H9 (cell line): ENCODE measurements at regions not wholly inside any gene's neighbourhood (a gene's known extent, or its start where the extent isn't known, plus 50 kb on each side); places are given as distances from the start of the nearest gene placed in this dataset.
A peak's percentile ranks its signal among the peaks of the same experiment; 100 is the strongest.

ENCODE experiments used
- DNase-seq: peaks from one replicate; pipeline ENCODE4 v3.0.0-alpha.2; 2017
- H2AFZ ChIP-seq: one replicate; pipeline ENCODE4 v1.6.1; 2013; ENCODE audit warnings: mild to moderate bottlenecking, low read length, control low read depth, moderate library complexity
- H2AK5ac ChIP-seq: 2 replicates; pipeline ENCODE4 v1.6.1; 2013; ENCODE audit warnings: low read length, control low read depth, mixed read lengths; ENCODE audit not compliant: insufficient read length
- H2BK120ac ChIP-seq: one replicate; pipeline ENCODE4 v1.6.1; 2013; ENCODE audit warnings: low read depth, mild to moderate bottlenecking, low read length, control low read depth, inconsistent platforms; ENCODE audit not compliant: poor library complexity, severe bottlenecking
- H2BK12ac ChIP-seq: 2 replicates; pipeline ENCODE4 v1.6.1; 2013; ENCODE audit warnings: low read length, control low read depth, mixed read lengths, low read depth; ENCODE audit not compliant: insufficient read length
- H2BK15ac ChIP-seq: 2 replicates; pipeline ENCODE4 v1.6.1; 2013; ENCODE audit warnings: low read depth, low read length, control low read depth
- H2BK20ac ChIP-seq: one replicate; pipeline ENCODE4 v1.6.1; 2013; ENCODE audit warnings: low read depth, mild to moderate bottlenecking, low read length, control low read depth, inconsistent platforms; ENCODE audit not compliant: poor library complexity, severe bottlenecking
- H2BK5ac ChIP-seq: 2 replicates; pipeline ENCODE4 v1.6.1; 2013; ENCODE audit warnings: low read length, control low read depth, mixed read lengths; ENCODE audit not compliant: insufficient read length
- H3K14ac ChIP-seq: 2 replicates; pipeline ENCODE4 v1.6.1; 2013; ENCODE audit warnings: low read length, control low read depth; ENCODE audit not compliant: insufficient read depth
- H3K18ac ChIP-seq: 2 replicates; pipeline ENCODE4 v1.6.1; 2013; ENCODE audit warnings: low read depth, mild to moderate bottlenecking, mixed read lengths, low read length, control low read depth; ENCODE audit not compliant: insufficient read length
- H3K23ac ChIP-seq: 2 replicates; pipeline ENCODE4 v1.6.1; 2013; ENCODE audit warnings: low read length, control low read depth, mixed read lengths, low read depth; ENCODE audit not compliant: insufficient read length
- H3K23me2 ChIP-seq: 2 replicates; pipeline ENCODE4 v1.6.1; 2013; ENCODE audit warnings: low read depth, mild to moderate bottlenecking, mixed read lengths, low read length, control low read depth; ENCODE audit not compliant: insufficient read length, poor library complexity, severe bottlenecking
- H3K27ac ChIP-seq: 2 replicates; pipeline ENCODE4 v1.5.1; 2013; ENCODE audit warnings: low read length, control low read depth, mixed read lengths, low read depth; ENCODE audit not compliant: insufficient read length
- H3K27me3 ChIP-seq: 2 replicates; pipeline ENCODE4 v1.6.1; 2013; ENCODE audit warnings: low read length, control low read depth, inconsistent platforms; ENCODE audit not compliant: insufficient read depth
- H3K4ac ChIP-seq: 2 replicates; pipeline ENCODE4 v1.6.1; 2013; ENCODE audit warnings: low read depth, mild to moderate bottlenecking, control low read depth, inconsistent platforms, low read length, moderate library complexity
- H3K4me1 ChIP-seq: 2 replicates; pipeline ENCODE4 v1.6.1; 2013; ENCODE audit warnings: low read length, control low read depth, inconsistent platforms; ENCODE audit not compliant: insufficient read depth
- H3K4me2 ChIP-seq: 2 replicates; pipeline ENCODE4 v1.6.1; 2013; ENCODE audit warnings: low read length, control low read depth, mixed read lengths; ENCODE audit not compliant: insufficient read length, insufficient read depth
- H3K56ac ChIP-seq: 2 replicates; pipeline ENCODE4 v1.6.1; 2013; ENCODE audit warnings: low read depth, mild to moderate bottlenecking, mixed read lengths, low read length, control low read depth; ENCODE audit not compliant: insufficient read length
- H3K79me1 ChIP-seq: 2 replicates; pipeline ENCODE4 v1.6.1; 2013; ENCODE audit warnings: low read depth, mild to moderate bottlenecking, moderate library complexity, low read length, control low read depth, inconsistent platforms; ENCODE audit not compliant: insufficient read depth, poor library complexity, severe bottlenecking
- H3K79me2 ChIP-seq: 2 replicates; pipeline ENCODE4 v1.6.1; 2013; ENCODE audit warnings: low read length, control low read depth, inconsistent platforms; ENCODE audit not compliant: insufficient read depth
- H3K9ac ChIP-seq: 2 replicates; pipeline ENCODE4 v1.6.1; 2013; ENCODE audit warnings: low read length, control low read depth, mixed read lengths; ENCODE audit not compliant: insufficient read length; ENCODE audit errors: extremely low read depth
- H3K9me3 ChIP-seq: one replicate; pipeline ENCODE4 v1.6.1; 2013; ENCODE audit warnings: low read depth, low read length, inconsistent platforms; ENCODE audit not compliant: control insufficient read depth
- H3T11ph ChIP-seq: one replicate; pipeline ENCODE4 v1.6.1; 2013; ENCODE audit warnings: mild to moderate bottlenecking, low read length, control low read depth, inconsistent platforms
- H4K20me1 ChIP-seq: one replicate; pipeline ENCODE4 v1.6.1; 2013; ENCODE audit not compliant: control insufficient read depth, insufficient read length, insufficient read depth
- H4K5ac ChIP-seq: 2 replicates; pipeline ENCODE4 v1.6.1; 2013; ENCODE audit warnings: low read depth, mild to moderate bottlenecking, mixed read lengths, low read length, control low read depth; ENCODE audit not compliant: insufficient read length
- H4K8ac ChIP-seq: replicated peaks from 2 replicates; pipeline ENCODE4 v1.6.1; 2013; ENCODE audit warnings: low read length, control low read depth, mixed read lengths, low read depth; ENCODE audit not compliant: insufficient read length
- H4K91ac ChIP-seq: 2 replicates; pipeline ENCODE4 v1.6.1; 2013; ENCODE audit warnings: low read depth, mild to moderate bottlenecking, moderate library complexity, mixed read lengths, low read length, control low read depth; ENCODE audit not compliant: insufficient read length
- H3K27ac Mint-ChIP-seq, 3 experiments: 2 replicates in 2 of 3; 3 replicates in 1 of 3; pipeline ENCODE4 v1.8.0; 2020 to 2021; ENCODE audit warnings: mixed read lengths in 3 of 3, mild to moderate bottlenecking in 1 of 3, moderate library complexity in 1 of 3
- H3K27me3 Mint-ChIP-seq: 2 replicates; pipeline ENCODE4 v1.8.0; 2021; ENCODE audit warnings: low read depth, mild to moderate bottlenecking, moderate library complexity, mixed read lengths
- H3K36me3 Mint-ChIP-seq, 3 experiments: 2 replicates in 2 of 3; 3 replicates in 1 of 3; pipeline ENCODE4 v1.8.0; 2020 to 2021; ENCODE audit warnings: low read depth in 3 of 3, mixed read lengths in 3 of 3; ENCODE audit not compliant: insufficient read depth in 1 of 3
- H3K4me1 Mint-ChIP-seq, 2 experiments: 2 replicates each; pipeline ENCODE4 v1.8.0; 2020; ENCODE audit warnings: mixed read lengths in 2 of 2
- H3K4me3 Mint-ChIP-seq, 2 experiments: 2 replicates in 1 of 2; 3 replicates in 1 of 2; pipeline ENCODE4 v1.8.0; 2020 to 2021; ENCODE audit warnings: mild to moderate bottlenecking in 2 of 2, mixed read lengths in 2 of 2, moderate library complexity in 1 of 2
- H3K9me3 Mint-ChIP-seq, 2 experiments: 2 replicates in 1 of 2; 3 replicates in 1 of 2; pipeline ENCODE4 v1.8.0; 2020; ENCODE audit warnings: mild to moderate bottlenecking in 2 of 2, mixed read lengths in 2 of 2, moderate library complexity in 1 of 2
- CTCF ChIP-seq: fragments of 200-600 bp; sonication (generic); conservative IDR thresholded peaks from 3 replicates; pipeline ENCODE4 v1.8.0; 2021; ENCODE audit warnings: antibody characterized with exemption, mild to moderate bottlenecking
- WGBS: extraction: QIAGEN DNeasy Blood & Tissue Kit; methylation state at CpG from one replicate; pipeline ENCODE4 v1.1.7; 2013; ENCODE audit warnings: missing lambda C conversion rate, low lambda C conversion rate, mixed read lengths; ENCODE audit not compliant: insufficient read length; ENCODE audit errors: extremely low coverage; 5-methylcytosine and 5-hydroxymethylcytosine counted together

- no peaks in the 10 kb centered on the region for H3K36me3 Mint-ChIP-seq
- no peak overlapping the region for H3K27ac ChIP-seq
- no peak overlapping the region for H2BK12ac ChIP-seq
- no peak overlapping the region for H4K91ac ChIP-seq
- H3K79me2 ChIP-seq: no peaks in the 10 kb centered on the region
- peak overlapping the region; percentile 24 for H2AFZ ChIP-seq
- H3K4ac ChIP-seq: no peak overlapping the region
- H3K4me3 Mint-ChIP-seq: no peak overlapping the region
- H3K27ac Mint-ChIP-seq: no peak overlapping the region
- no peak overlapping the region for H4K5ac ChIP-seq
- no peak overlapping the region for H3K23ac ChIP-seq
- H3K14ac ChIP-seq: no peak overlapping the region
- H4K20me1 ChIP-seq: no peaks in the 10 kb centered on the region
- no peaks in the 10 kb centered on the region for H3K23me2 ChIP-seq
- H4K8ac ChIP-seq: no peak overlapping the region
- no peak overlapping the region for H2BK15ac ChIP-seq
- H3K4me1 Mint-ChIP-seq: peaks cover 6% of the 10 kb centered on the region in 2 experiments
- DNase-seq: peak; percentile 54
- H2AK5ac ChIP-seq: no peak overlapping the region
- WGBS: no CpG with 5 or more reads among the region's 6 CpGs
- H3K56ac ChIP-seq: no peak overlapping the region
- no peaks in the 10 kb centered on the region for H3K27me3 Mint-ChIP-seq
- H3K79me1 ChIP-seq: no peaks in the 10 kb centered on the region
- no peaks in the 10 kb centered on the region for H3K9me3 Mint-ChIP-seq
- H3K9me3 ChIP-seq: no peaks in the 10 kb centered on the region
- no peak overlapping the region for H2BK120ac ChIP-seq
- no peak overlapping the region for H2BK20ac ChIP-seq
- H2BK5ac ChIP-seq: no peak overlapping the region
- peak; percentile 96 for TF ChIP-seq CTCF
- H3K18ac ChIP-seq: no peak overlapping the region
- H3K27me3 ChIP-seq: no peaks in the 10 kb centered on the region
- H3T11ph ChIP-seq: no peak overlapping the region
- no peak overlapping the region for H3K4me2 ChIP-seq
- H3K4me1 ChIP-seq: no peaks in the 10 kb centered on the region
- H3K9ac ChIP-seq: no peak overlapping the region
These were observed 93.1 kb upstream of the HAO2 start for GRCh38 chr1:119275145-119276134.
